ENCODE measurements at regions not wholly inside any gene's neighbourhood (a gene's known extent, or its start where the extent isn't known, plus 50 kb on each side); places are given as distances from the start of the nearest gene placed in this dataset.

DNA sequence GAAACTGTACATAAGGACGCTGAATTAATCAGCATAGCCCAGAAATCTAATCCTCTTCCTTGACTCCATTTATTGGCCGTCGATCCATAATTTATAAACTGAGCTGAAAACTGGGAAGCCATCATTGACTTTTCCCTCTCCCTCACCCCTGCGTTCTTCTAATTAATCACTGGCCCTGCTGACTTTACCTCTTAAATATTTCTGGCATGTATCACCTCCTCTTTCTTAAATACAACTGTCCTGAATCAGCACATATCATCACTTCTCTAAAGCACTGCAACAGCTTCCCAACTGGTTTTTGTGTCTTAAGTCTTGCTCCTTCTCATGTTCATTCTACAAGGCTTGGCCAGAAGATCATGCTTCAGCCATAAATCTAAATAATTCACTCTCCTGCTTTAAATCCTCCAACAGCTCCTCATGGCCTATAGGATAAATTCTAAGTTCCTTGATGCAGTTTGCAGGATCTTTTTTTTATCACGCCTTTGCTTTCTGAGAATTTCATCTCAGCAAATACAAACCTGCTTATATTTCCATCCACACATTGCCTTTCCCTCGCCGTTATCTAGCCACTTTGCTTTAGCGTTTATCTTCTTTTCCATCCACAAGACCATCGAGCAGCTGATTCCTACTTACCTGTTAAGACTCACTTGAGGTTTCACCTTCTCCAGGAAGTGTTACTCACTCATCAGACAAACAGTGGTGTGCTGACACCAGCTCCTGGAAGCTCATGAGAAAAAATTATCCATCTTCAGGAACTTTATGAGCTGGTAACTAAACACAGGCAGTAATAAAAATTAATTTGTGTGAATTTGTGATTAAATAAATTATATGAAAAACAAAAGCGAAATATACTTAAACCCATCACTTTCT, 295.6 kb upstream of the FLRT2 start:
- no peak for DNase-seq (ENCODE audit: low spot score)
- in situ Hi-C loops (cut with MboI; ENCODE audit: low pct_unique_long_range_greater_than_20kb, low sequenced_read_pairs, unreplicated experiment): no loop called here
- TF ChIP-seq, protein P1, sequence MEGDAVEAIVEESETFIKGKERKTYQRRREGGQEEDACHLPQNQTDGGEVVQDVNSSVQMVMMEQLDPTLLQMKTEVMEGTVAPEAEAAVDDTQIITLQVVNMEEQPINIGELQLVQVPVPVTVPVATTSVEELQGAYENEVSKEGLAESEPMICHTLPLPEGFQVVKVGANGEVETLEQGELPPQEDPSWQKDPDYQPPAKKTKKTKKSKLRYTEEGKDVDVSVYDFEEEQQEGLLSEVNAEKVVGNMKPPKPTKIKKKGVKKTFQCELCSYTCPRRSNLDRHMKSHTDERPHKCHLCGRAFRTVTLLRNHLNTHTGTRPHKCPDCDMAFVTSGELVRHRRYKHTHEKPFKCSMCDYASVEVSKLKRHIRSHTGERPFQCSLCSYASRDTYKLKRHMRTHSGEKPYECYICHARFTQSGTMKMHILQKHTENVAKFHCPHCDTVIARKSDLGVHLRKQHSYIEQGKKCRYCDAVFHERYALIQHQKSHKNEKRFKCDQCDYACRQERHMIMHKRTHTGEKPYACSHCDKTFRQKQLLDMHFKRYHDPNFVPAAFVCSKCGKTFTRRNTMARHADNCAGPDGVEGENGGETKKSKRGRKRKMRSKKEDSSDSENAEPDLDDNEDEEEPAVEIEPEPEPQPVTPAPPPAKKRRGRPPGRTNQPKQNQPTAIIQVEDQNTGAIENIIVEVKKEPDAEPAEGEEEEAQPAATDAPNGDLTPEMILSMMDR (IDR thresholded peaks at IDR 0.05; ENCODE audit: extremely low read depth, insufficient read depth, missing control alignments): no peak

DNA sequence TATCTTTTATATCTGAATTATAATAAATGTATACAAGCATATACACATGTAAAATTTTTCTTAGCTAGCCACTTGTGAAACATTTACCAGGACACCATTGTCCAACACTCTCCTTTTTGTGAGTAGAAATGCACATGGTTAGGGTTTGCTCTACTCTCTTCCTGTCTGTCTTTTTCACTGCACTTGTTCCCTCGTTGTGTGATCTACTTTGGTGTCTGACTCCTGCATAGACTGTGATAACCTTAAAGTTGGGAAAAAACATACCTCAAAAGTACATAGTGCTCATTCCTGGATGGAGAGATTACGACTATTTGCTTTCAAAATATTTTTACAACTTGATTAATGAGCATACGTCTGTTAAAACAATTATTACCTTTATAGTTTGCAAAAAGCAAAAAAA, 294.1 kb upstream of the FLRT2 start:
- DNase-seq (ENCODE audit: low spot score): no peak
- TF ChIP-seq, protein P1 (IDR thresholded peaks at IDR 0.05; ENCODE audit: extremely low read depth, insufficient read depth, missing control alignments): no peak
- in situ Hi-C loops (cut with MboI; ENCODE audit: low pct_unique_long_range_greater_than_20kb, low sequenced_read_pairs, unreplicated experiment): no loop called here

DNA sequence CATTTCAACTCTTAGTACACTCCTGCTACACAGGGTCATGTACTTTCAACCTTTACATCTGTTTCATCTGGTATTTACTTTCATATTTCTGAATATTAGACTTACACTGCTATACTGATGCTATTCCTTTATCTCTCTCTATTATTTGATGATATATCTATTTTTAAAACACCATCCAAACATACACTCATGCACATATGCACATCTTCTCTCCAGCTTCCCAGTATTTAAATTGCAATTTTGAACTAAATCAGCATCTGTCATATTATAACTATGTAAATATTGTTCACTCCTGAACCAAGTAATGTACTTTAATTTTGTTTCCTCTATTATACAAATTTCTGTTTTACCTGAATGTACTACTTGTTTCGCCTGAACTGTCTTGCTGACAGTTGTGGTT, 293.6 kb upstream of the FLRT2 start:
- in situ Hi-C loops (cut with MboI; ENCODE audit: low pct_unique_long_range_greater_than_20kb, low sequenced_read_pairs, unreplicated experiment): no loop called here
- TF ChIP-seq, protein P1 (IDR thresholded peaks at IDR 0.05; ENCODE audit: extremely low read depth, insufficient read depth, missing control alignments): no peak
- no peak for DNase-seq (ENCODE audit: low spot score)

DNA sequence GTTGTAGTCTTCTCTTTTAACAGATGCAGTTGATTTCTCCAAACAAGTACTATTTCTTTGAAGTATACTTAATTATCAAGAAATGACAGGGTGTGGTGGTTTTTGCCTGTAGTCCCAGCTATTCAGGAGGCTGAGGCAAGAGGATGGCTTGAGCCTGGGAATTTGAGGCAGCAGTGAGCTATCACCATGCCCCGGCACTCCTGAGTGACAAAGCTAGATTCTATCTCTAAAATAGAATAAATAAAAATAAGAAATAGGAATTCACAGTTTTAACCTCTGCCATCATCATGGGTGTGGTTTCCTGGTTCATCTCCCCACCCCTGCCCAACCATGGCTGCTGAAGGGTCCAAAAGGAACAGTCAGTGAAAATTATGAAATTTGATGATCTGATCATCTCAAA, 290.2 kb upstream of the FLRT2 start:
- in situ Hi-C loops (cut with MboI; ENCODE audit: low pct_unique_long_range_greater_than_20kb, low sequenced_read_pairs, unreplicated experiment): no loop called here
- no peak for DNase-seq (ENCODE audit: low spot score)
- TF ChIP-seq, protein P1 (IDR thresholded peaks at IDR 0.05; ENCODE audit: extremely low read depth, insufficient read depth, missing control alignments): no peak

DNA sequence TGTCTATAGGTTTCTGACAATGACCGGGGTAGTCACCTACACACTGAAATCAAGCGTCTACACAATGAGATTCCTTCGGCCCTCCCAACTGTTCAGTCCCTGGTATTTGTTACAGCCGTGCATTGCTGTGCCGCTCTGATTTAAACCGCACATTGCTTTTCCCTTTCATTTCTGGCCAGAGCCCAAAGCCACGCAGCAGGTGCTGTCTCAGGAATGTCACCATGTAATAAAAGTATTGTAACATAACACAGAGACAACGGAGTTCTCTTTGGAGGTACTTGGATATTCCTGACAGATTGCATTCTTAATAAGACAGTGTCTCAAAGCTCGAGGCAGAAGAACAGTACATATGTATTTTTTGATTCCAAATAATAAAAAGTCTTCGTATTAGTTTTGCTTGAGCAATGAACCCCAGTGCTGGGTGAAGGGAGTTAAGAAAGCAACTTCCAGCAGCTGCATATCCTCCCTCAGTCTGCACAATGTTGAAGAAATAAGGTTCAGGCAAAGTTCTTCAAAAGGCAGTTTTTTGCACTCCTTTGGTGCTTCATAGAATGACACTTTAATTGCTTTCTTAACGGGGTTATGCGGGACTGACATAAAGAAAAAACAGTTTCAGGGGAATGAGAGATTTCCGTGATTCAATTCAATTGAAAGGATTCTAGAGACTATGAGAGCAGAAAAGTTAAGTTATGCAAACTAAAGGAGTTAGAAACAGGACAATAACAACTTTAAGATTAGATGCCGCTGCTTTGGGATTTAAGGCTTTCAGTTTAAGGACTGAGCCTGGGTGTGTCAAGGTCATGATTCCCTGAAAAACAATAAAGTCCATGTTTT, 288.7 kb upstream of the FLRT2 start:
- in situ Hi-C loops (cut with MboI; ENCODE audit: low pct_unique_long_range_greater_than_20kb, low sequenced_read_pairs, unreplicated experiment): no loop called here
- no peak for DNase-seq (ENCODE audit: low spot score)
- TF ChIP-seq, protein P1 (IDR thresholded peaks at IDR 0.05; ENCODE audit: extremely low read depth, insufficient read depth, missing control alignments): no peak

DNA sequence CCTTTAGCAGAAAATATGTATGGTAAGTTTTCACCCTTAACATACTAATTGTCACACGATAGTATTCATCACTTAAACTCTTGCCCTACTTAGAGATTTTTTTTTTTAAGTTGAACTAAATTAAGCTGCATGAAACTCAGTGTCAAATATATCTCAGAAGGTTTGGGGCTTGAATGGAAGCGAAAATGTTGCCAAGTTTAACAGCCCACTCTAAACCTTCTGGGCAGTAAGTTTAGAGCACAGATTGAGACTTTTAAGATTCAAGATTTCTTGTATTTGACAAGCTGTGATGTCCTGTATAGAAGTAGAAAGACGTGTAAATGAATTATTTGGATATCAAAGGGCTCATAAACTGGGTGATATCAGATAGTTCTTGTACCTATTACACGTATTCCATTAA, 287.3 kb upstream of the FLRT2 start:
- DNase-seq (ENCODE audit: low spot score): no peak
- TF ChIP-seq, protein P1 (IDR thresholded peaks at IDR 0.05; ENCODE audit: extremely low read depth, insufficient read depth, missing control alignments): no peak
- in situ Hi-C loops (cut with MboI; ENCODE audit: low pct_unique_long_range_greater_than_20kb, low sequenced_read_pairs, unreplicated experiment): no loop called here
